K562 (cell line): ENCODE measurements at regions not wholly inside any gene's neighbourhood (a gene's known extent, or its start where the extent isn't known, plus 50 kb on each side); places are given as distances from the start of the nearest gene placed in this dataset.

Source experiments
- CEBPG ChIP-seq, 3 experiments: fragments of 200-800 bp in 1 of 3; sonication (Bioruptor generic) in 1 of 3; sonication (generic) in 1 of 3; formaldehyde crosslinking in 1 of 3; IDR thresholded peaks in 2 of 3; conservative IDR thresholded peaks in 1 of 3; 2 replicates each; pipeline versions ENCODE4 v1.6.1 to v1.8.0; 2016 to 2022; ENCODE audit warnings: missing compliant biosample characterization in 2 of 3, missing genetic modification characterization in 2 of 3, mild to moderate bottlenecking in 1 of 3, missing genetic modification reagents in 1 of 3
- CTBP1 ChIP-seq: fragments of 450-650 bp; IDR thresholded peaks from 2 replicates; pipeline ENCODE4 v1.6.1; 2016; ENCODE audit warnings: borderline replicate concordance
- E2F1 ChIP-seq: sonication (generic); formaldehyde crosslinking; IDR thresholded peaks from 2 replicates; pipeline ENCODE4 v1.8.1; 2023; ENCODE audit warnings: mild to moderate bottlenecking, missing genetic modification reagents, moderate library complexity
- FOXM1 ChIP-seq, 2 experiments: fragments of 450-650 bp in 1 of 2; sonication (generic) in 1 of 2; formaldehyde crosslinking in 1 of 2; IDR thresholded peaks; 2 replicates each; pipeline versions ENCODE4 v1.6.1 to v1.9.0; 2017 to 2022; ENCODE audit warnings: low read depth in 2 of 2, mild to moderate bottlenecking in 2 of 2, missing genetic modification reagents in 1 of 2, moderate library complexity in 1 of 2
- GABPA ChIP-seq: fragments of 200-800 bp; sonication (Bioruptor generic); conservative IDR thresholded peaks from 2 replicates; pipeline ENCODE4 v1.6.1; 2016; ENCODE audit warnings: low read depth, missing genetic modification characterization, missing compliant biosample characterization
- KDM1A ChIP-seq, 2 experiments: fragments of 450-650 bp; IDR thresholded peaks; 2 replicates each; pipeline ENCODE4 v1.6.1; 2016; ENCODE audit warnings: mild to moderate bottlenecking in 2 of 2
- POLR2A ChIP-seq: fragments of 450-650 bp; conservative IDR thresholded peaks from 2 replicates; pipeline ENCODE4 v1.6.1; 2016
- POLR2AphosphoS5 ChIP-seq: IDR thresholded peaks from 2 replicates; pipeline ENCODE4 v1.6.1; 2011; ENCODE audit warnings: mild to moderate bottlenecking, low read depth, low read length, moderate library complexity; ENCODE audit not compliant: control insufficient read depth, insufficient read depth
- RBBP5 ChIP-seq: fragments of 200-600 bp; sonication (generic); IDR thresholded peaks from 2 replicates; pipeline ENCODE4 v1.6.1; 2012; ENCODE audit warnings: borderline replicate concordance, mild to moderate bottlenecking, low read length, control low read depth, inconsistent platforms; ENCODE audit not compliant: insufficient read depth, poor library complexity, severe bottlenecking
- RCOR1 ChIP-seq, 2 experiments: IDR thresholded peaks; 2 replicates each; pipeline ENCODE4 v1.6.1; 2012; ENCODE audit warnings: low read depth in 2 of 2, low read length in 2 of 2, borderline replicate concordance in 1 of 2, improper control_type of control experiment in 1 of 2
- TARDBP ChIP-seq: fragments of 450-650 bp; IDR thresholded peaks from 2 replicates; pipeline ENCODE4 v1.6.1; 2016
- THRAP3 ChIP-seq: fragments of 450-650 bp; IDR thresholded peaks from 2 replicates; pipeline ENCODE4 v1.6.1; 2016; ENCODE audit warnings: mild to moderate bottlenecking, inconsistent platforms, borderline replicate concordance
- ZBTB49 ChIP-seq: sonication (generic); formaldehyde crosslinking; IDR thresholded peaks from 2 replicates; pipeline ENCODE4 v1.8.0; 2022; ENCODE audit warnings: missing genetic modification reagents, mild to moderate bottlenecking, borderline replicate concordance

GRCh38 chr13:50219743-50220142, 204.5 kb downstream of the KCNRG start:
- TF ChIP-seq RCOR1 (IDR thresholded peaks at IDR 0.05; ENCODE audit: borderline replicate concordance in 1 of 2, low read depth in 2 of 2, low read length in 2 of 2) (no peak), CEBPG (CRISPR knock-in tag; IDR thresholded peaks at IDR 0.05) (no peak), CEBPG (tag; conservative IDR thresholded peaks at IDR 0.05 in 1 of 2, IDR thresholded peaks at IDR 0.05 in 1 of 2) (no peak), FOXM1 (IDR thresholded peaks at IDR 0.05; ENCODE audit: low read depth) (no peak), FOXM1 (CRISPR knock-in tag; IDR thresholded peaks at IDR 0.05; ENCODE audit: low read depth) (no peak), POLR2AphosphoS5 (no peak), RBBP5 (no peak), ZBTB49 (no peak), THRAP3 (no peak), E2F1 (CRISPR knock-in tag) (no peak), GABPA (tag) (no peak), KDM1A (IDR thresholded peaks at IDR 0.05) (peak in 1 of 2 experiments; percentile 16; a peak in 1 of 4 replicates), CTBP1 (no peak), POLR2A (no peak), TARDBP (no peak)
